ENCODE measurements at regions not wholly inside any gene's neighbourhood (a gene's known extent, or its start where the extent isn't known, plus 50 kb on each side); places are given as distances from the start of the nearest gene placed in this dataset.

GRCh38 chr4:63790377-63790776 is 618.9 kb downstream of the TECRL start:
- 69 to 75% methylated on average over 5 of the region's 5 CpGs for whole genome bisulfite sequencing, 2 donors
- DNase-seq = no peak
- Histone ChIP-seq H3K4me1 (no peaks in the 10 kb centered on the region), H3K27me3 (no peaks in the 10 kb centered on the region), H3K9me3 (no peaks in the 10 kb centered on the region), H3K27ac (no peak overlapping the region), H3K4me3 (no peak overlapping the region), H3K36me3 (no peaks in the 10 kb centered on the region)
- TF ChIP-seq CTCF (IDR thresholded peaks at IDR 0.05) = no peak
- no peak for TF ChIP-seq POLR2A (IDR thresholded peaks at IDR 0.05)
- intact Hi-C loops (cut with DNase I) = no loop called here

- no peaks in the 10 kb centered on the region for H3K36me3 ChIP-seq
- no peaks in the 10 kb centered on the region for H3K27me3 ChIP-seq
- TF ChIP-seq POLR2A (IDR thresholded peaks at IDR 0.05) (no peak), CTCF (IDR thresholded peaks at IDR 0.05) (no peak)
- no peaks in the 10 kb centered on the region for H3K9me3 ChIP-seq
- WGBS, 2 donors = 77 to 81% methylated on average over 1 of the region's 1 CpG
- intact Hi-C loops (cut with DNase I) = no loop called here
- H3K4me3 ChIP-seq = no peak overlapping the region
- no peak overlapping the region for H3K27ac ChIP-seq
- H3K4me1 ChIP-seq = no peaks in the 10 kb centered on the region
- no peak for DNase-seq
Measured at GRCh38 chr4:63788271-63788670, 621.0 kb downstream of the TECRL start.

GRCh38 chr4:63787326-63787725 is 621.9 kb downstream of the TECRL start:
- 59 to 61% methylated on average over 1 of the region's 1 CpG for WGBS, 2 donors
- TF ChIP-seq CTCF (IDR thresholded peaks at IDR 0.05) (no peak), POLR2A (IDR thresholded peaks at IDR 0.05) (no peak)
- no peak overlapping the region for H3K27ac ChIP-seq

GRCh38 chr4:63786171-63786570 is 623.1 kb downstream of the TECRL start:
- TF ChIP-seq CTCF (IDR thresholded peaks at IDR 0.05) (no peak), POLR2A (IDR thresholded peaks at IDR 0.05) (no peak)
- Histone ChIP-seq H3K27ac (no peak overlapping the region), H3K4me1 (no peaks in the 10 kb centered on the region), H3K9me3 (no peaks in the 10 kb centered on the region), H3K4me3 (no peak overlapping the region), H3K27me3 (no peaks in the 10 kb centered on the region), H3K36me3 (no peaks in the 10 kb centered on the region)
- intact Hi-C loops (cut with DNase I) = no loop called here
- 35 to 36% methylated on average over 3 of the region's 3 CpGs for WGBS, 2 donors
- no peak for DNase-seq

More at GRCh38 chr4:63787326-63787725, 621.9 kb downstream of the TECRL start:
- H3K36me3 ChIP-seq = no peaks in the 10 kb centered on the region
- no peak for DNase-seq
- no peaks in the 10 kb centered on the region for H3K9me3 ChIP-seq
- intact Hi-C loops (cut with DNase I) = no loop called here
- no peak overlapping the region for H3K4me3 ChIP-seq
- no peaks in the 10 kb centered on the region for H3K4me1 ChIP-seq
- H3K27me3 ChIP-seq = no peaks in the 10 kb centered on the region

GRCh38 chr4:63784822-63785221 is 624.4 kb downstream of the TECRL start:
- TF ChIP-seq CTCF (IDR thresholded peaks at IDR 0.05) (no peak), POLR2A (IDR thresholded peaks at IDR 0.05) (no peak)
- WGBS, 2 donors = 0 to 28% methylated on average over 1 of the region's 1 CpG
- H3K9me3 ChIP-seq = no peaks in the 10 kb centered on the region
- no peak overlapping the region for H3K4me3 ChIP-seq
- H3K36me3 ChIP-seq = no peaks in the 10 kb centered on the region
- DNase-seq = no peak
- intact Hi-C loops (cut with DNase I) = no loop called here
- no peaks in the 10 kb centered on the region for H3K27me3 ChIP-seq
- no peaks in the 10 kb centered on the region for H3K4me1 ChIP-seq
- no peak overlapping the region for H3K27ac ChIP-seq

Data from esophagus squamous epithelium (tissue), 5 donors.